GM11168 (cell line): ENCODE measurements at regions not wholly inside any gene's neighbourhood (a gene's known extent, or its start where the extent isn't known, plus 50 kb on each side); places are given as distances from the start of the nearest gene placed in this dataset.

Source experiments
- in situ Hi-C: fragments of 300-500 bp; cut with MboI; formaldehyde crosslinking; loops from one replicate; pipeline ENCODE4 v1.12.0; 2022; ENCODE audit warnings: low sequenced_read_pairs; ENCODE audit not compliant: unreplicated experiment

GRCh38 chr2:118310681-118311429 lies 222.6 kb downstream of the INSIG2 start:
- in situ Hi-C loops: no loop called here

GRCh38 chr2:118309946-118310680 lies 221.8 kb downstream of the INSIG2 start:
- in situ Hi-C loops: no loop called here

DNA sequence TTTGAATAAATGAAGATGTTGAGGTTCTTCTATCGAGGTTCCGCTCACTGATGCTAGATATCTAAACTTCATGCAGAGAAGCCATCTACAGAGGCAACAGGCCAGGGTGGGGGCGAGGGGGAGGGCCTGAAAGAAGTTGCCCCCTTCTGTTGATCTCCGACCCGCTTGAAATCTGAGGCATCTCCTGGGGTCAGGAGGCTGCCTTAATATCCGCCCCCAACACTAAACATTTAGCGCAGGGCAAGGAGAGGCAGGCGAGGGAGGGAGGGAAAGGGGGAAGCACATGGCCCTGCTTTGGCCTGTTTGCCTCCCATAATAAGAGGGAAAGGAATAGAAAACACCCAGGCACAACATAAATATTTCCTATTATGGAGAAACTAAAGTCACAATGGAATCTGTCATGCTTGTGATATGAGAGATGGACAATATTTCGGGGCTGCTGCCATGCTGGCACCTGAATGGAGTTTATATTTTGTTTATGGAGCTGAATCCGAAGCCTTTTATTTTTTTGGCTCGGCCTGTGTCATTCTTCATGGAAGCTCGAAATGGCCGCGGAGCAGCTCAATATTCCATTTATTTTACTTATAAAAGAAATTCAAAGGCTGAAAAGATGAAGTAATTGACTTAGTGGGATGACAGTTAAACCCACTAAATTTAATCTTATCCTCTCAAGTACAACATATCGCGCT lies 221.1 kb downstream of the INSIG2 start:
- in situ Hi-C loops: no loop called here

DNA sequence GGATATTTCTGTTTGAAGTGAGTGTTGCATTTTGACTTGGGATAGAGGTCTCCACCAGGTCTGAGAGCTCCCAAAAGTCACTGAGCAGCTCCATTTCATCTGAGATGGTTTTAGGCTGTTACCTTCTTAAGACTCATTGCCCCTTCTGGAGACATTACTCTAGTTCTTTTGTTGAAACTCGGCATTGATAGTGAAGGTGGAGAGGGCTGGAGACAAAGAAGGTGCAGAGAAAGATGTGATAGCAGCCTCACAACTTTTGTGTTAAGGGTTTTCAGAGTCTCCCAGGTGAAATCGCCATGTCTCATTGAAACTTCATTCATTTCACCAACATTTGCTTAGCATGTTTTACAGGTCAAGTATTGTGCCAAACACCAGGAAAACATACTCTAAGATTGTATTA lies 219.6 kb downstream of the INSIG2 start:
- in situ Hi-C loops: no loop called here

- in situ Hi-C loops: no loop called here
Observed at GRCh38 chr2:118301248-118301647, 213.0 kb downstream of the INSIG2 start.

GRCh38 chr2:118300832-118301231 lies 212.6 kb downstream of the INSIG2 start:
- in situ Hi-C loops: no loop called here

GRCh38 chr2:118296663-118297062 lies 208.4 kb downstream of the INSIG2 start:
- in situ Hi-C loops: no loop called here

DNA sequence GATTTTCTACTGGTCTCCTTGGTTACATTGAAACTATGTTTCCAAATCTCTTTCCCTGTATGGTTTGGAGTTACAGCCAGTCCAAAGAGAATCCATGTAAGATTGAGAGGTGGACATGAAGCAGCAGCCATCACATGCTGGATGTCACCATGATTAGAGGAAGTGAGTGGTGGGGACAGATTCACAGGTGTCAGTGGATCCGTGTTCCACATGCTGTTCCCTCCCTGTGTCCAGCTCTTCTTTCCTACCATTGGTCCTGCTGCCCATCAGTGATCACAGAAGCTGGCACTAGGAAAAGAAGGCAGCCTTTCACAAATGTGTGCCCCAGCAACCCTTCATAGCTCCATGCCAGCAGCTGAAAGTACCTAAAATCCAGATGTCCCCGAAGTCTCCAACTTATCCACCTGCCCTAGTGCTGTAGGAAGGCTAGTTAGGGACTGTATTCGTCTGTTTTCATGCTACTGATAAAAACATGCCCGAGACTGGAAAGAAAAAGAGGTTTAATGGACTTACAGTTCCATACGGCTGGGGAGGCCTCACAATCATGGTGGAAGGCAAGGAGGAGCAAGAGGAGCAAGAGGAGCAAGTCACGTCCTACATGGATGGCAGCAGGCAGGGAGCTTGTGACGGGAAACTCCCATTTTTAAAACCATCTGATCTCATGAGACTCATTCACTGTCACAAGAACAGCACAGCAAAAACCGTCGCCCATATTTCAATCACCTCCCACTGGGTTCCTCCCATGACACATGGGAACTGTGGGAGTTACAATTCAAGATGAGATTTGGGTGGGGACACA lies 207.5 kb downstream of the INSIG2 start:
- in situ Hi-C loops: no loop called here

- in situ Hi-C loops: no loop called here
Observed at GRCh38 chr2:118294063-118294462, 205.8 kb downstream of the INSIG2 start.

GRCh38 chr2:118292991-118293390 lies 204.7 kb downstream of the INSIG2 start:
- in situ Hi-C loops: no loop called here

DNA sequence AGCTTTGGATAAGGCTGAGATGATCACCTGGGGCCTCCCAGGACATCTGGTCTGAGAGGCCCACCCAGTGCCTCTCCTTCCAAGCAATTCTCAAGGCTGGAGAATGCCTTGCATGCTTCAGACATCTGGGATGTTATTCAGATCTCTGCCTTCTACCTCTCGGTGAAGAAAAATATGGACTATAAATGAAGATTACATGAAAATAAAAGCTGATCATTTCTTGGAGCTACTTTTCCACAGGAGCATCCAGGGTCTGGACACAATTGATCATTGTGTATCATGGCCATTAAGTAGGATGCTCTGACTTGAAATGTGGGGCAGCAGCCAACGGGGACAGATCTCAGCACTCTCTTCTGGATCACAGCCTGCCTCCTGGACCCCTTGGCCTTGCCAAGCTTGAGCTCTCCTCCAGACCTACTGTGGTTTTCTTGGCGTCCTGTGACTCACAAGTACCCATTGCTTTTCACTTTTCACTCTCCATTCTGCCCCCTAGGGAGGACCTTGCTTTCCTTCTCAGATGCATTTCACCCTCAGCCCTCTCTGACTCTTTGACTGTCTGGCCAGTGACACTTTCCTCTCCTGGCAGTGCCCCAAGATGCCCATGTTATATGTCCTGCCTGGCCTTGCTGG lies 203.1 kb downstream of the INSIG2 start:
- in situ Hi-C loops: no loop called here

DNA sequence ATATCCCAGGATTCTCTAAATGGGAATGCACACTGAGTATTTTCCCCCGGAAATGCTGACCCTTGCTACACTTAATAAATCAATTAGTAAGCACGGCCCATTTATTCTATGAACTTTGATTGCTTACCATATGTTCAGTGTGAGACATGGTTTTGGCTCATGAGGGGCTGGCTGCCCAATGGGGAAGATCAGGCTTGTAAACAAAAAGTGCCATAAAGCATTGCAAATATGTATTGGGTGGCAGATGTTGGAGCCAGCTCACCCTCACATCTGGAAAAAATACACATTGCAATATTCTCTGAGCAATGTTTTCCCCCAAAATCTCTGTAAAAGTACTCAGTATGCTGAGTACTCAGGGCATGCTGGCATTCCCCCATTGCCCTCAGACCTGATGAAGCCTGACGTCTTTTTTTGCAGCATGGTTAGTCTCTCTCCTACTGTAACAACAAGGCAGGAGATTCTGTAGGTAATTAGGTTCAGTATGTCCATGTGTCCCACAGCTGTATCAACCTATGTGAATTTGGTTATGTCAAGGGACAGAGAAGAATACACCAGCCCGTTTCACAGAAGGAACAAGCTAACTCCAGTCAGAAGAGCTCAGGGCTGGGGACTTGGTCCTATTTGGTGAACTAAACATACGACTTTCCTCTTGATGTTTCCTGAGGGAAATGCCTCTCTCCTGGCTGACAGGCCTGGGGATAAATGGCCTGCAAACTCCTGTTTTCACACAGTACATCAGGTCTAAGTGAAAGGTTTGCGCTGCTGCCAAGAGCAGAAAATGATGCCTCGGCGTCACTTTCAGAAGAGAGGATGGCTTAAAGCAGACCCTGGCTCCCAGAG lies 202.4 kb downstream of the INSIG2 start:
- in situ Hi-C loops: no loop called here

DNA sequence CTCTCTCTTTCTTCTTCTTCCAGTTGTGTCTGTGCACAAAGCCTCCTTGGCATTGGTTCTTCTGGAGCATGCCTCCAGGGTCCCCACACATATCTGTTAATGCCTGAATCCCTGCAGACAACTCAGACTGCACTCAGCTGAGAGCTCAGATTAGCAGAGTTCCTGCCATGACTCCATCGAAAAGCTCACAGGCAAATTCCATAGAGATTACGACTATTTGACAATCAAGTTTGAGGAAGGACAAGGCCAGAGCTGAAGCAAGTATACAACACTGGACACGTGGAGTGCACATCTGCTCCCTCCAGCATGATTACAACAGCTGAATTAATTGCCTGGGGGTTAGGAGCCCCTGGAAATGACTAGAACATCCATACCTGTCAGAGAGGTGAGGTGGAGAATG lies 190.7 kb downstream of the INSIG2 start:
- in situ Hi-C loops: no loop called here

GRCh38 chr2:118278046-118278445 lies 189.8 kb downstream of the INSIG2 start:
- in situ Hi-C loops: no loop called here

DNA sequence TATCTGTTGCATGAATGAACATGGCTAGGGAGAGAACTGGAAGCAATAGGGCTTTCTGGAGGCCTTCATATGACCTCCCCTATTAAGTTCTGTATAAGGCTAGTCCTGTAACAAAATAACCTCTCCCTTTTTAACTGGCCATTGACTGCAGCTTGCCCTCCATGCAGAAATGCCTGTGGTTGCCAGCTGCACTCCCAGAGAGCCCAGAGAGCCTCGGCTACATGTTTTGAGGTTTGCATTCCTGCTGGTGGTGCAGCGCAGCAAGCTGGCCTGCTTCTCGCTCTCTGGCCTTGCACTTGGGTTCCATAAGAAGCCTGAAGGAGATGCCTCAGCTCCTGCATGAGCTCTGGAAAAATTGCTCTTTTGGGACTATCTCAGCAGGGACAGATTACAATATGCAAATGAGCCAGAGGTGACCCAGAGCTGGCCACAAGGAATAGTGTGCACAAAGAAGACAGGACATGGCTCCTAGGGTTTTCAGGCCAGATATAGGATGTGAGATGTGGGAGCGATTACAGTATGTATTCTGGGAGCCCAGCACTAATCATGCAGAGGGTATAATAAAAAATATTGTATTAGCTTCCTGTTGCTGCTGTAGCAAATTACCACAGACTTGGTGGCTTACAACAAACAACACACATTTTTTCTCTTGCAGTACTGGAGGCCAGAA lies 186.7 kb downstream of the INSIG2 start:
- in situ Hi-C loops: no loop called here

DNA sequence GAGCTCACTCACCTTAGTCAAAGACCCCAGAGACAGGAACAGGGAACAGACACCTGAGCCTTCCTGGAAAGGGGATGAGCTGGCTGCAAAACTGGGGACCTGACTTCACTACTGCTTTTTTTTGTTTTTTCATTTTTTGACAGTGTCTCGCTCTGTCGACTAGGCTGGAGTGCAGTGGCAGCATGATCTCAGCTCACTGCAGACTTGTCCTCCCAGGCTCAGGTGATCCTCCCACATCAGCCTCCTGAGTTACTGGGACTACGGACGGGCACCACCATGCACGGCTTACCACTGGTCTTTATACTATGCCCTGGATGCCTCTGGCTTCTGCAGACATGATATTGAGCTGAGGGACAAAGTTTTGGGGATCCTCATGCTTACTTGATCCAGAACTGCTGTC lies 184.1 kb downstream of the INSIG2 start:
- in situ Hi-C loops: no loop called here

DNA sequence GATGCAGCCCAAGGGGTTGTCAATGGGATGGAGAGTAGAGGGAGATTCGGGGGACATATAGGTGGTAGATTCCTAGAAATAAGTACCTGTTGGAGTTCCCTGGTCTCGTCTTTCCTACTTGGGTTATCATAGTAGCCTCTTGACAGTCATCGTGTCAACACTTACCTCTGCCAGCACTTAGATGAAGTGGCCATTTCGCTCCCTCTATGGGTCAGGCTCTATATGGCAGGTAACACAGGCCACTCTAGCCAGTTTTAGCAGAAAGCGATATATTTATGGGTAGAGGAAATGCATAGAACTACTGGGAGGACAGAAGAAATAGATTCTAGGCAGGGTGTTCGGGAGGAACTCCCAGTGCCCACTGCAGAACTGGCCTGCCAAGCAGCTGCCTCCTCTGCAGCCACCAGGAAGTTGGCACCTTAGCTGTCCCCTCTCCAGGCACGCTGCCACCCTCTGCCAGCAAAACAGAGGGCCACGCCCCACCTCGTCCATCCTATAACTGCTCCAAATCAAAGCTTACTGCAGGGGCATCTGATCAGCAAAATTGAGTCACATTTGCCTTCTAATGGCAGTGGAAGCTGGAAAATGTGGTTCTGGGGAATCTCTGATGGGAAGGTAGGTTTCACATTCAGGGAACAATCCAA lies 181.3 kb downstream of the INSIG2 start:
- in situ Hi-C loops: no loop called here

DNA sequence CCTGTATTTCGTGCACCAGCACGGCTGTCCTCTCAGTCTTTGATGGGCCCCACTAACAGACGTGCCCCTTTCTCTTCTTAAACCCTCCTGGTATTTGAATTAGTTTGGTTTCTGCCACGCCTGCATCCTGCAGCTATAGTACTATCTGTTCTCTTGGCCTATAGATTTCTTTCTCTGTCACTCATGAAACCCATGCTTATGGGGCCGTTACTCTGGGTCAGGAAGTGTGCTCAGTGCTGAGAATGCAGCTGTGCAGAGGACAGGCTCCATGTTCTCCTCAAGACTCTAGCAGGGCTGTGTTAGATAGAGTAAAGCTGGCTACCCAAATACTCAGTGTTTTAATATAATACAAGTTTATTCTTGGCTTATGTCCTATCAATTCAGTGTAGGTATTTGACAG lies 180.0 kb downstream of the INSIG2 start:
- in situ Hi-C loops: no loop called here
